ENCODE measurements at regions not wholly inside any gene's neighbourhood (a gene's known extent, or its start where the extent isn't known, plus 50 kb on each side); places are given as distances from the start of the nearest gene placed in this dataset.
A peak's percentile ranks its signal among the peaks of the same experiment; 100 is the strongest.

DNA sequence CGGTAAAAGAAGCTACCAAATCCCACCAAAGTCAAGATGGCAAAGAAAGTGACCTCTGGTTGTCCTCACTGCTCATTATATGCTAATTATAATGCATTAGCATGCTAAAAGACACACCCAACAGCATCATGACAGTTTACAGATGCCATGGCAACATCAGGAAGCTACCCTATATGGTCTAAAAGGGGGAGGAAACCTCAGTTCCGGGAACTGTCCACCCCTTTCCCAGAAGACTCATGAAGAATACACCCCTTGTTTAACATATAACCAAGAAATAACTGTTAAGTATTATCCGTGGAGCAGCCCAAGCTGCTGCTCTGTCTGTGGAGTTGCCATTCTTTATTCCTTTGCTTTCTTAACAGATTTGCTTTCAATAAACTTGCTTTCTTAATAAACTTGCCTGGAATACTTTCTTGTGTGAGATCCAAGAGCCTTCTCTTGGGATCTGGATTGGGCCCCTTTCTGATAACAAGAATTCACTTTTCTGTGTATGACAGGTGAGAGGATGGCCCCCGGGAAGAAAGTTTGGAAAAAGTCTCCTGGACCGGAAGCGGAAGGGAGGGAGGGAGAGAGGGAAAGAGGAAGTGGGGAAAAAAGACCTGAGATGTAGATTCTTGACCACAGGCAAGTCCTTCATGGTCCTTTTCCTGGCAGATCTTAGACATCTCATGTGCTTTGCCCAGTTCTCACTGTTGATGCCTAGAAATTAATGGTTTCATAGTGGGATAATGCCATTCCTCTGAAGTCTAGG lies 146.7 kb upstream of the ID4 start:
- H3K27ac ChIP-seq (ENCODE audit: low read depth, low read length) = peak overlapping the region; percentile 95
- no peaks in the 10 kb centered on the region for H3K36me3 ChIP-seq (ENCODE audit: insufficient read depth, low read length)
- WGBS = 57% methylated on average over 6 of the region's 6 CpGs
- peak overlapping the region; percentile 54 for H3K4me3 ChIP-seq (ENCODE audit: low read length)
- no peaks in the 10 kb centered on the region for H3K27me3 ChIP-seq (ENCODE audit: insufficient read depth, low read length)
- H3K9me3 ChIP-seq (ENCODE audit: insufficient read depth, low read depth, low read length) = no peaks in the 10 kb centered on the region
- H3K4me1 ChIP-seq (ENCODE audit: insufficient read depth, low read length) = peaks cover 27% of the 10 kb centered on the region
- H3K9ac ChIP-seq (ENCODE audit: low read depth, low read length) = peak overlapping the region; percentile 53; the same call in 1 of the 2 replicates

- no peaks in the 10 kb centered on the region for H3K27me3 ChIP-seq (ENCODE audit: insufficient read depth, low read length)
- H3K27ac ChIP-seq (ENCODE audit: low read depth, low read length) = peak overlapping the region; percentile 95
- peak overlapping the region; percentile 53 for H3K9ac ChIP-seq (ENCODE audit: low read depth, low read length)
- H3K4me1 ChIP-seq (ENCODE audit: insufficient read depth, low read length) = peaks cover 27% of the 10 kb centered on the region
- no peaks in the 10 kb centered on the region for H3K9me3 ChIP-seq (ENCODE audit: insufficient read depth, low read depth, low read length)
- H3K36me3 ChIP-seq (ENCODE audit: insufficient read depth, low read length) = no peaks in the 10 kb centered on the region
- 1% methylated on average over 44 of the region's 44 CpGs for WGBS
- H3K4me3 ChIP-seq (ENCODE audit: low read length) = peak overlapping the region; percentile 54
These were observed 145.6 kb upstream of the ID4 start for GRCh38 chr6:19691465-19692167.

GRCh38 chr6:19692506-19693298 lies 144.5 kb upstream of the ID4 start:
- Histone ChIP-seq H3K9me3 (ENCODE audit: insufficient read depth, low read depth, low read length) (no peaks in the 10 kb centered on the region), H3K27ac (ENCODE audit: low read depth, low read length) (peak overlapping the region; percentile 95; the same call in 1 of the 2 replicates), H3K9ac (ENCODE audit: low read depth, low read length) (0 out of 2 replicates have a peak overlapping the region, but pooled peaks have one; percentile 53), H3K27me3 (ENCODE audit: insufficient read depth, low read length) (no peaks in the 10 kb centered on the region), H3K4me3 (ENCODE audit: low read length) (peak overlapping the region; percentile 54), H3K36me3 (ENCODE audit: insufficient read depth, low read length) (no peaks in the 10 kb centered on the region), H3K4me1 (ENCODE audit: insufficient read depth, low read length) (peaks cover 27% of the 10 kb centered on the region)
- 17% methylated on average over 1 of the region's 3 CpGs for WGBS

DNA sequence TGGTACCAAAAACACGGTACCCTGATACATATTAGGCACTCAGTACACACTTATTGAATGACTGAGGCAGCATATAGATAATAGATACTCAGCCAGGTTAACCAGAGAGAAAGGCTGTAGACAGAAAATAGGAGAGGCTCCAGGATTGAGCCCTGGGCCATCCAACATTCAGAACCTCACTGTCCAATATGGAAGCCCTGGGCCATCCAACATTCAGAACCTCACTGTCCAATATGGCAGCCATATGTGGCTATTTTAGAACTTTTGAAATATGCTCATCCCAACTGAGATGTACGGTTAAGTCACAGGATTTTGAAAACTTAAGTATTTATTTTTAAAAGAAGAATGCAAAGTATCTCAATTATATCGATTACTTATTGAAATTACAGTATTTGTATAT lies 142.5 kb upstream of the ID4 start:
- Histone ChIP-seq H3K9me3 (ENCODE audit: insufficient read depth, low read depth, low read length) (no peaks in the 10 kb centered on the region), H3K4me1 (ENCODE audit: insufficient read depth, low read length) (peaks cover 27% of the 10 kb centered on the region), H3K9ac (ENCODE audit: low read depth, low read length) (no peak overlapping the region), H3K27ac (ENCODE audit: low read depth, low read length) (no peak overlapping the region), H3K36me3 (ENCODE audit: insufficient read depth, low read length) (no peaks in the 10 kb centered on the region), H3K4me3 (ENCODE audit: low read length) (no peak overlapping the region), H3K27me3 (ENCODE audit: insufficient read depth, low read length) (no peaks in the 10 kb centered on the region)
- 100% methylated on average over 1 of the region's 3 CpGs for WGBS

GRCh38 chr6:19697744-19698290 lies 139.4 kb upstream of the ID4 start:
- H3K27ac ChIP-seq (ENCODE audit: low read depth, low read length) = no peak overlapping the region
- no peak overlapping the region for H3K4me3 ChIP-seq (ENCODE audit: low read length)
- no peaks in the 10 kb centered on the region for H3K27me3 ChIP-seq (ENCODE audit: insufficient read depth, low read length)
- peaks cover 7% of the 10 kb centered on the region for H3K4me1 ChIP-seq (ENCODE audit: insufficient read depth, low read length)
- no peaks in the 10 kb centered on the region for H3K36me3 ChIP-seq (ENCODE audit: insufficient read depth, low read length)
- WGBS = 100% methylated on average over 1 of the region's 3 CpGs
- no peaks in the 10 kb centered on the region for H3K9me3 ChIP-seq (ENCODE audit: insufficient read depth, low read depth, low read length)
- H3K9ac ChIP-seq (ENCODE audit: low read depth, low read length) = no peak overlapping the region

DNA sequence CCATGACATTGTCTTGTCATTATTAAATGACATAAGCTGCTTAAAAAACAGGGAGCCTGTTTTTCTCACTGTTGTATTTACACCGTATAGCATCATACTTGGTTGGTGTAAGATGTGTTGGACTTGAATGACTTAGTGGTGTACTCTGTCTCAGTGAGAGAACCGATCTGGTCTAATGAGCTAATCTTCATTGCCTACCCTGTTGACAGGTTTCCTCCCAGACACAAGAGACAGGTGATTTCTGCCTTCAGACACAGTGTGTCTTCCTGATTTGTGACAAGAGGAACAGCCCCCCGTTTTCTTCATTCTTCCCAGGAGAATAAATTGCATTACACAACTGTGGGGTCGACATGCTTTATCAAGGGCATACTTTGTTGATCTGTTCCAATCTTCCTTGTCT lies 137.2 kb upstream of the ID4 start:
- no peaks in the 10 kb centered on the region for H3K4me1 ChIP-seq (ENCODE audit: insufficient read depth, low read length)
- WGBS = 91% methylated on average over 4 of the region's 4 CpGs
- no peaks in the 10 kb centered on the region for H3K36me3 ChIP-seq (ENCODE audit: insufficient read depth, low read length)
- no peak overlapping the region for H3K27ac ChIP-seq (ENCODE audit: low read depth, low read length)
- no peak overlapping the region for H3K9ac ChIP-seq (ENCODE audit: low read depth, low read length)
- H3K9me3 ChIP-seq (ENCODE audit: insufficient read depth, low read depth, low read length) = no peaks in the 10 kb centered on the region
- H3K4me3 ChIP-seq (ENCODE audit: low read length) = no peak overlapping the region
- H3K27me3 ChIP-seq (ENCODE audit: insufficient read depth, low read length) = no peaks in the 10 kb centered on the region

DNA sequence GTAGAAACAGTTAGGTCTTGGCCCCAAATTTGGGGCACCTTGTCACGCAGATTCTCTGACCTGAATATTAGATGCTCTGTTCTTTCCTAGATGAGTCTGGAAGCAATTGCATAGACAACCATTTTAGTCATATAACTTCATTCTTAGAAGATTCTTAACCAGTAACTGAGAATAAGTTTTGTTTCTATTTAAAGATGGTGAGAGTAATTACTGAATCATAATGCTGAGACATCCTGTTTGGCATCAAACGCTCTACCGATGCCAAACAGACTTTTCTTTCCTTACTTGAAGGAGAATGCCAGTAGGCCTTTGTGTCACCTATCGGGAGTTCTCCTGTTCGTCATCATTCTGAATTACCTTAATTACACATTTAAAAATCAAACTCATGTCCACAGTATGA lies 131.6 kb upstream of the ID4 start:
- H3K9ac ChIP-seq (ENCODE audit: low read depth, low read length) = no peak overlapping the region
- no peak overlapping the region for H3K4me3 ChIP-seq (ENCODE audit: low read length)
- no peaks in the 10 kb centered on the region for H3K36me3 ChIP-seq (ENCODE audit: insufficient read depth, low read length)
- no peaks in the 10 kb centered on the region for H3K4me1 ChIP-seq (ENCODE audit: insufficient read depth, low read length)
- no peaks in the 10 kb centered on the region for H3K9me3 ChIP-seq (ENCODE audit: insufficient read depth, low read depth, low read length)
- WGBS = over 99% methylated on average over 5 of the region's 5 CpGs
- no peaks in the 10 kb centered on the region for H3K27me3 ChIP-seq (ENCODE audit: insufficient read depth, low read length)
- no peak overlapping the region for H3K27ac ChIP-seq (ENCODE audit: low read depth, low read length)

DNA sequence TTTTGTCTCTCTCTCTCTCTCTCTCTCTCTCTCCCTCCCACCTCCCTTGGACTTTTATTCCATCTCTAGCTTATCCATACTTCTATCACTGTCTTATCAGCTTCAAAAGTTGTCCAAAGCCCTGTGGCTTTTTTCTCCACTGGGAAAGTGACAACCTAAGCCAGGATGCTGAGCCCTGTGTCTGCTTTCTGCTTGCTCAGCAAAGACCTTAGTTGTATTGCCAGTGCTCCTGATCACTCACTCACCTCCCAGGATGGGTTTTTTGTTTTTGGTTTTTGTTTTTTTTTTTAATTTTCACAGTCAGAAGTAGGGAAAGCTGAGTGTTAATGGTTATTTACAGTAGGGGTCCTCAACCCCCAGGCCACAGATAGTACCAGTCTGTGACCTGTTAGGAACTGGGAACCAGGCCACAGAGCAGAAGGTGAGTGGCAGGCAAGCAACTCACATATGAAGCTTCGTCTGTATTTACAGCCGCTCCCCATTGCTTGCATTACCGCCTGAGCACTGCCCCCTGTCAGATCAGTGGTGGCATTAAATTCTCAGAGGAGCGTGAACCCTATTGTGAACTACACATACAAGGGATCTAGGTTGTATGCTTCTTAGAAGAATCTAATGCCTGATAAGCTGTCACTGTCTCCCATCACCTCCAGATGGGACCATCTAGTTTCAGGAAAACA lies 125.0 kb upstream of the ID4 start:
- WGBS = 69% methylated on average over 4 of the region's 4 CpGs
- Histone ChIP-seq H3K36me3 (ENCODE audit: insufficient read depth, low read length) (no peaks in the 10 kb centered on the region), H3K9me3 (ENCODE audit: insufficient read depth, low read depth, low read length) (no peaks in the 10 kb centered on the region), H3K4me3 (ENCODE audit: low read length) (no peak overlapping the region), H3K27ac (ENCODE audit: low read depth, low read length) (no peak overlapping the region), H3K9ac (ENCODE audit: low read depth, low read length) (no peak overlapping the region), H3K4me1 (ENCODE audit: insufficient read depth, low read length) (peaks cover 31% of the 10 kb centered on the region), H3K27me3 (ENCODE audit: insufficient read depth, low read length) (no peaks in the 10 kb centered on the region)

DNA sequence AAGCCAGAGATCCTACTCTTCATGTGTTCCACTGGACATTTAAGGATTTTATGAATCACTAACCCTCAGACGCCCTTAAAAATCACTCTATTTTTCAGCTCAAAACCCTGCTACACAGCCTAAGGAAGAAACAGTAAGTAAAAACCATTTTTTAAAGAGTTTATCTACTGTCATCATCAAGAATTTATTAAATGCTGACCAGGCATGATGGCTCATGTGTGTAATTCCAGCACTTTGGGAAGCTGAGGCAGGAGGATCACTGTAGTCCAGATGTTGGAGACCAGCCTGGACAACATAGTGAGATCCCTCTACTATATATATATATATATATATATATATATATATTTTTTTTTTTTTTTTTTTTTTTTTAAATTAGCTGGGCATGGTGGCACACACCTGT lies 124.2 kb upstream of the ID4 start:
- Histone ChIP-seq H3K27ac (ENCODE audit: low read depth, low read length) (no peak overlapping the region), H3K9ac (ENCODE audit: low read depth, low read length) (no peak overlapping the region), H3K36me3 (ENCODE audit: insufficient read depth, low read length) (no peaks in the 10 kb centered on the region), H3K4me3 (ENCODE audit: low read length) (no peak overlapping the region), H3K4me1 (ENCODE audit: insufficient read depth, low read length) (peaks cover 31% of the 10 kb centered on the region), H3K27me3 (ENCODE audit: insufficient read depth, low read length) (no peaks in the 10 kb centered on the region), H3K9me3 (ENCODE audit: insufficient read depth, low read depth, low read length) (no peaks in the 10 kb centered on the region)
- 96% methylated on average over 1 of the region's 1 CpG for WGBS

DNA sequence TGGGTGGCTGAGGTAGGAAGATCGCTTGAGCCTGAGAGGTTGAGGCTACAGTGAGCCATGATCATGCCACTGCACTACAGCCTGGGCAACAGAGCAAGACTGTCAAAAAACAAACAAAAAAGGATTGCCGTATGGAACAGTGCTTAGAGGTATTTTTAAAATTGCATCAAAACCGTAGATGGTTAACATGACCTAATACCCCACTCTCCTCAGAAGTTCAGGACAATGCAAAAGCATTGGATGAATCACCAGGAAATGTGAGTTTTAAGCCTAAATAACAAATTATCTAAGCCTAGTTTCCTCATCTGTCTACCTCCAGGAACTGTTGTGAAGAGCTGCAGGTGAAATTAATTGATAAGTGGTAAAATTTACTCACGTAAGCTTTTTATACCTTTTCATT lies 123.8 kb upstream of the ID4 start:
- 0 out of 2 replicates have a peak overlapping the region, but pooled peaks have one; percentile 6 for H3K27ac ChIP-seq (ENCODE audit: low read depth, low read length)
- H3K4me3 ChIP-seq (ENCODE audit: low read length) = no peak overlapping the region
- no peaks in the 10 kb centered on the region for H3K27me3 ChIP-seq (ENCODE audit: insufficient read depth, low read length)
- WGBS = 96% methylated on average over 3 of the region's 4 CpGs
- H3K9me3 ChIP-seq (ENCODE audit: insufficient read depth, low read depth, low read length) = no peaks in the 10 kb centered on the region
- H3K4me1 ChIP-seq (ENCODE audit: insufficient read depth, low read length) = peaks cover 31% of the 10 kb centered on the region
- no peak overlapping the region for H3K9ac ChIP-seq (ENCODE audit: low read depth, low read length)
- no peaks in the 10 kb centered on the region for H3K36me3 ChIP-seq (ENCODE audit: insufficient read depth, low read length)

Measured in HUES64 (cell line).